GM18867 (cell line): ENCODE measurements at regions not wholly inside any gene's neighbourhood (a gene's known extent, or its start where the extent isn't known, plus 50 kb on each side); places are given as distances from the start of the nearest gene placed in this dataset.

Source experiments
- ATAC-seq: cut with Tn5 transposase; IDR thresholded peaks from one replicate; pipeline ENCODE4 v1.9.1; 2021; ENCODE audit warnings: mild to moderate bottlenecking, moderate library complexity; ENCODE audit not compliant: unreplicated experiment

DNA sequence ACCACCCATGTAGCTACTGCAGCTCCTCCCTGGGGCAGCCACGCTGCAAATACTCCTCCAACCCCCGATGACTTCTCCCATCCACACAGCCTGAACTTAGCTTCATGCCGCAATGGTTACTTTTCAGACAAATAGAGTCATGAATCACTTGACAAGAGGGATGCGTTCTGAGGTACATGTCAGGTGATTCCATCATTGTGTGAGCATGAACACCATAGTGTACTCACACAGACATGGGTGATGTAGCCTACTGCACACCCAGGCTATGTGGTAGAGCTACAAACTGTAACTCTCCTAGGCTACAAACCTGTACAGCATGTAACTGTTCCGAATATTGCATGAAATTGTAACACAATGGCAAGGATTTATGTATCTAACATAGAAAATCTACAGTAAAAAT lies 298.5 kb upstream of the SLC35B3 start:
- no peak for ATAC-seq

DNA sequence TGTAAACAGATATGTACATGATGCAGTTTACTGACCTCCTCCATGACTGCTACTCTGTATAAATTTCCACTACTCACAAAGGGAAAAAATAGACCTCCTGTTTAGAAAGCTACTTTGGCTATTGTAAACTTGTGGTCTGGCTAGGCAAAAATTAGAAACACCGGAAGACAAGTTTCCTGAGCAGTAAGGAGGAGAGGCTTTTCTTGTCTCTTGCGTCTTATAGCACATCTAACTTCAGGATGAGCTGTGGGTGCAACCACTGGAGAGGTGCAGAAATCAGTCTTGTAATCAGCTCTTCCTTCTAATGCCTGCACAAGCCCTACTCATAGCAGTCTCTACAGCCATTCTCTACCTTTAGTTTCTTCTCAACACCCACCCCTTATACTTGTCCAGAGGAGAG lies 296.5 kb upstream of the SLC35B3 start:
- ATAC-seq, result no peak

DNA sequence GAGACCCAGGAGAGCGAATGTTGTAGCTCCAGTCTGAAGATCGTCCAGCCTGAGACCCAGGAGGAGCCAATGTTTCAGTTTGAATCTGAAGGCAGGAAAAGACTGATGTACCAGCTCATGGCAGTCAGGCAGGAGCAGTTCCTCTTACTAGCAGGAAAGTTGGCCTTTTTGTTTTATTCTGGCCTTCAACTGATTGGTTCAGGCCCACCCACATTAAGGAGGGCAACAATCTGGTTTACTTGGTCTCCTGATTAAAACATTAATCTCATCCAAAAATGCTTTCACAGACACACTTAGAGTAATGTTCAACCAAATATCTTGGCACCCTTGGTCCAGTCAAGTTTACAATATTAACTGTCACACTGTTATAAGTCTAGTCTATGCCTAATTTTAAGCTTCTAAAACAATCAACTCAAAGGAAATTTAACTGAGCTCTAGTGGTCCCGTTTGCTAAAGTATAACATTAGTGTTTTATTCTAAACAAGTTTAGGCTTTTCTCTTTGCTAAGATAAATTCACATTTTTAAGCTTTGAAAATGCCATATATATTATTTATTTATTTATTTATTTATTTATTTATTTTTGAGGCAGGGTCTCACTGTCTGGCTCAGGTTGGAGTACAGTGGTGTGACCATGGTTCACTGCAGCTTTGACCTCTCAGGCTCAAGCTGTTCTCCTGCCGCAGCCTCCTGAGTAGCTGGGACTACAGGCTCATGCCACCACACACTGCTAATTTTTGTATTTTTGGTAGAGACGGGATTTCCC lies 275.5 kb upstream of the SLC35B3 start:
- ATAC-seq, result no peak

DNA sequence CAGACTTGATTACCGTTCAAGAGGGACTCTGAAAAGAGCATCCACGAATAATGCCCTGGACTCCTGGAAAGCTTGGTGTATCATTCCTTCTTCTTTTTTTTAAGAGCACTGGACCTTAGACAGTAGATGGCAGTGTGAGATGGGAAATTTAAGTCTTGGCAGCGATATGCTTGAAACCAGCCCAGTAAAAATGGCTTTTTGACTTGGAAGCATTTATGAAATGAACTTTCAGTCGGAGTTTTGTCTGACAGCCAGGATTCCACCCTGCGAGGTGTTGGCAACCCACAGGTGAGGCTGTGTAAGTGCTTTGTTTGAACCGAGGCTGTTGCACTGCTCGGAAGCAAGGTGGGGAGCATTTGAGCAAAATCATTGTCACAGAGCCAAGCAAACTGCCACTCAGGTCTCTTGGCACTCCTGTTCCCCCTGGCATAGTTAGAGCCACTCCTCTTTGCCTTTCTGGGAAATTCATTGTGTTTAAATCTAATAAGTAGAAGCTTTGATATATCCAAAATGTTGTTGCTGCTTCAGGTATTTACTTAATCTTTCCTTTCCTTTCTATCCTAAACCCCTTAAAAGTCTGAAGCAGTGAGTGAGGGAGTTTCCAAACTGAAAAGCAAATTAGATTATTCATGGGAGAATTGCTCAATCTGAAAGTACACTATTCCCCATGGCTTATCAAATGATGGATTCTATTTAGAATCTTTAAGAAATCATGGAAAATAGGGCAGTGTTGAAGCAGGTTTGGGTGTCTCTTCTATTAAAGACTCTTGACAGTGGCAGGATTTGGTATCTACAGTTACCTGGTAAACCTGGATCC lies 272.8 kb upstream of the SLC35B3 start:
- ATAC-seq, result no peak

DNA sequence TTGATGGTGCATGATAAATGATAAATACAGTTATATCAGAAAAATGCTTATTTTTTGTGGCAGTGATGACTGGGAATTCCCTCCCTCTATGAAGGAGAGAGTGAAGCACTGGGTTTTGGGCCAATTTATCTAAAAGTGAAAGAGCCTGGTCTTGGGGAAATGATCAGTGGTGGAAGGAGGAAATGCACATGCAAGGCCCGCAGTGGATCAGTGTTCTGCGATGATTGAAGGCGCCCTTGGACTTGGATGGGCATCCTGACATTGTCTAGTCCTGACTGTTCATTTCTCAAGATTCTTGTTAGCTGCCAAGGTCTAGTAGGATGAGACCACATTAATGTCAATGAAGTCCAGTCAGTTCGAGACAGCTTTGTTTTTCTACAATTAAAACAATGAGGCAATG lies 272.0 kb upstream of the SLC35B3 start:
- ATAC-seq, result no peak

DNA sequence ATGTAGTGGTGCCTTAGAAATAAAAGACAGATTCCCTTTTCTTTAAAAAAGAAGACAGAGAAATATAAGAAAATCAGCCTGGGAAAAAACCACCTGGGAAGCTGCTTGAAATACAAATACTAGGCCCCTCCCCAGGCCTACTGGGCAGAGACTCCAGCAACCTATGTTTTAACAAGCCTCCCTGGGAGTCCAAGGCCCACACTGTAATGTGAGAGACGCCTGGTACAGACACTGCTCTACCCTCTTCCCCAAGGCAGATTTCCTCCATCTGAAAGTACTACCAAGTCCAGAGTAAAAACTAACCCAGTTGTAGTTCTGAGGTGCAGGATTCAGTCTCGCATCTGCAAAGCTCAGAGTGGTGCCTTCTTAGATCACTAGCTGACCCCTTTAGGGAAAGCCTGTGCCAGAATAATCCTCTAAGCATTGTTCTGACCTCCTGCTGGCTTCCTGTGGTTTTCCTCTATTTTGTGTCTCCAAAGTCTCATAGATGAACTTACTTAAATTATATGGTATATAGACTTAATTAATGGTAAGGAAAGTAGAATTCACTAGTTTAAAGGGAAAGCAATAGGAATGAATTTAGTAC lies 270.2 kb upstream of the SLC35B3 start:
- ATAC-seq, result no peak

DNA sequence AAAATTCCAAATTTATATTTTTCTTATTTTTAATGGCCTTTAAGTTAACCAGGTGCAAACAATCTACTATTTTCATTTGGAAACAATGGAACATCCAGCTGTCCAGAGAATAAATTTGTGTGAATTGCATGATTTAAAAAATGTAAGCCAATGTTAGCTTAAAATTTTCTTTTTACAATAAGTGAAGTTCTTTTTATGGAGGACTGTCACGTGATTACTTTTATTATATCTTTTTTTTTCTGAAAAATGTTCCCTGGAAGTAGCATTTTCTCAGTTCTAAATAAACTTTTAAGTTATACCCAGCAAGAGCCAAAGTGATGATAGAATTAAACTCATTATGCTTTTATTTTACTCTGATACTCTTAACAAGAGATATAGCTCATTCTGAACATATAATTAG lies 267.7 kb upstream of the SLC35B3 start:
- no peak for ATAC-seq

DNA sequence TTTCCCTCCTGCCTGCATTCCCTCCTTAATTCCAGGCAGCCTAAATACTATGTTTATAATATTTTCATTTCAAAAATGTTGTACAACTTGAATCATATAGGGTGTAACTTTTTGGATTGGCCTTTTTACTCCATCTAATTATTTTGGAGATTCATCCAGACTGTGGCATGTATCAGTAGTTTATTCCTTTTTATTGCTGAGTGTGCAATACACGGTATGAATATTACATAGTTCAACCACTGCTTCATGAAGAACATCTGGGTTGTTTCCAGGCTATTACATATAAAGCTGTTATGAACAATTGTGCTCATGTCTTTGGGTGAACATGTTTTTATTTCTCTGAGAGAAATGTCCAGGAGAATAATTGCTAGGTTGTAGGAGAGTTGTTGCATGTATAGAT lies 253.5 kb upstream of the SLC35B3 start:
- no peak for ATAC-seq

DNA sequence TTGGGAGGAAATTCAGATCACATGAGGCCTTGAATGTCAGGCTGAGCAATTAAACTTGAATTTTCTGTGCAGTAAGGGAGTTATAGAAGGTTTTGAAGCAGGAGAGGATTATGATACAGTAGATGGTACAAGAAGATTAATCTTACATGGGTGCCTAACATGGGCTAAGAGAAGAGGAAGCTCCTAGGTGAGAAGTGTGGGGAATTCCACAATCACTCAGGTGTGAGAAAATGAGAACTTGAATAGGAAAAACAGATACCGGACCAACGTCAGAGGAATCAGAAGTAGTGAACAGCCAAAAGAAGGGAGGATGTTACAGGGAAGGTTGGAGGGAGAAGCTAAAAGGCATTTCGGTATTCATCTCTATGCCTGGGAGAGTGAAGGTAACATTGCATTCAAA lies 250.7 kb upstream of the SLC35B3 start:
- ATAC-seq, result no peak

DNA sequence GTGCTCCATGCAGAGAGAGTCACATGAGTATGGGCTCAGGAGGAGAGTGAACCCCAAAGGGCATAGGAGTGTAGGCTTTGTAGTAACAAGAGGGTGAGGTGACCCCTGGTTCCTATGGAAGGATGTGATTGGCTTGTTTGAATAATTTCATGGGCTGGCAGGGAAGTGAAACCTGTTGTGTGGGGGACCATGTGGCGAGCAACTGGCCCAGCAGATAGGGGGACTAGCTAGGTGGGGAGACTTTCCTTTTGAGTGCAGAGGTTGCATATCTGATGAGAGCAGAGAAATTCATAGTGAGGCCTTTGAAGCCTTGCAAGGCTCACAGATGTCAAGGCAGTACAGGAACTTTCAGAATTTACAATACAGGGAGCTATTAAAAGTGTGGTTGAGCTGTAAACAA lies 247.9 kb upstream of the SLC35B3 start:
- no peak for ATAC-seq

DNA sequence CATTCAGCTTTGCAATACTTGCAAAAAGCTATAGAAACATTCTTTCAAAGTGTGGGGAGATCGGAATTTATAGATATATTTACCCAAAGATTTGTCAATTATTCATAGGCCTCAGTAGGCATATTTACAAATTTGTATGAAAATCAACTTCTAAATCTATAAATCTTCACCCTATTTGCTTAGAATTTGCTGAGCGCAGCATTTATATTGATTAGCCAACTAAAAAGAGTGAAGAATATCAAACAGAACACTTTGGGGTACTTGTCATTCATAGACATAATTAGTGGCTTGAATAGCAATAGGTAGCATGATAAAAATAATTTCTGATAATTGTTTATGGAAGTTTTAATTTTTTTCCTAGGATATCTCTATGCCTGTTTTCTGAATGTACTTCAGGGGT lies 244.5 kb upstream of the SLC35B3 start:
- no peak for ATAC-seq

DNA sequence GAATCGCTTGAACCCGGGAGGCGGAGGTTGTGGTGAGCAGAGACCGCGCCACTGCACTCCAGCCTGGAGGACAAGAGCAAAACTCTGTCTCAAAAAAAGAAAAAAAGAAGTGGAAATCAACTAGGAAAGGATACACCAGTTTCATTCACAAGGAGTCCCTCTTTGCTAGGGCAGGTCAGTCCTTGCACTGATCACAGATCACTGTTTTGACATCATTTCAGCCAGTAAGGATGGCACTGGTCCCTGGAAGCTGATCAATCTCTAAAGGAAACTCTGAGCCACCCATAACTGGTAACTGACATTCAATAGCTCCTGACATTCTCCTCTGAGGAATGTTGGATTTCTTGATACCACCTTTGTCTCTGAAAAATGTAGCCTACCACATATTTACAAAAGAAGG lies 243.1 kb upstream of the SLC35B3 start:
- ATAC-seq, result no peak

DNA sequence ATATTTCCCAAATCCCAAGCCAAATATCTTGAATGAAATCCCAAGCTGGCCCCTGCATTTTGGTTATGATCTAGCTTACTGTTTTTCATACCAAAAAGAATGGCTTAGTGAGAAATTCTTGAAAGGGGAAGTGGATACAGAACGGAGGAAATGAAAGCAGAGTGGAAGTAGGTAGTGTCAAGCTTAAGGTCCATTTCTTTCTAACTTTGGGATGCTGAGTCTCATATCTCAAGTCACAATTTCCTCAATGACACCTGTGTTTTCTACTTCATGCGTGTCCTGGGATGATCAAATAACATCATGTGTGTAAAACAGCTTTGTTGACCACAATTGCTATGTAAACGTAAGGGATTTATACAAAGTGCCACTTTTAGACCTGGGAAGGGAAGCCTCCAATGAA lies 238.8 kb upstream of the SLC35B3 start:
- no peak for ATAC-seq

DNA sequence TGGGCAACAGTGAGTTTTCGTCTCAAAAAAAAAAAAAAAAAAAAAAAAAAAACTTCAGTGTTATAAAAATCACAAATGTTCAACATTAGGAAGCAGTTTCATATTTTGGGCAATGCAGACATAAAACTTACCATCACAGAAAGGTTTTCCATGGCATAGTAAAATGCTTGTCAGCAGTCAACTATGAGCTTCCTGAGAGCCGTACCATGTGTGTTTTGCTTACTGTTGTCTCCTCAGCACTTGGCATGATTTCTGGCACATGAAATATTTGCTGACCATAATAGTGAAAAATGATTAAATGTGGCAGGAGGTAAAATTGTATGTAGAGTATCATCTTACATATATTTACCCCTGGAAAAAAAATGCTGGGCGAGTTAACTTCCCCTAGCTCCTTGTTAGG lies 237.5 kb upstream of the SLC35B3 start:
- no peak for ATAC-seq

DNA sequence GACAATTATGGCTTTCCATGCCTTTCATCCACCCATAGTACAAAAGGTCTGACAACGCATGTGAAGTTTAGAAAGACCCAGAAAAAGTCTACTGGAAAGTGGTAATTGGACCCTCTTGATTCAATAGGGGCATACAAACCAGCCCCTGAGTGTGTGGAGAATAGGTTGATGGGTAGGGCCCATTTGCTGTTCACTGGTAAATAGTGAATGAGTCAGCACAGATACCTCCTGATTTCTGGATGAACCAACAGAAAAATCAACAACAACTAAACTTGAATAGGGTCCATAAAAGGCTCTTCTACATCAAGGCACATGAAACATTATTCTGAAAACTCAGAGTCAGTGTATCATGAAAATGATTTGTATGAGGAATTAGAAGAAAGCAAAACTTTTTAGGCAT lies 235.4 kb upstream of the SLC35B3 start:
- no peak for ATAC-seq

DNA sequence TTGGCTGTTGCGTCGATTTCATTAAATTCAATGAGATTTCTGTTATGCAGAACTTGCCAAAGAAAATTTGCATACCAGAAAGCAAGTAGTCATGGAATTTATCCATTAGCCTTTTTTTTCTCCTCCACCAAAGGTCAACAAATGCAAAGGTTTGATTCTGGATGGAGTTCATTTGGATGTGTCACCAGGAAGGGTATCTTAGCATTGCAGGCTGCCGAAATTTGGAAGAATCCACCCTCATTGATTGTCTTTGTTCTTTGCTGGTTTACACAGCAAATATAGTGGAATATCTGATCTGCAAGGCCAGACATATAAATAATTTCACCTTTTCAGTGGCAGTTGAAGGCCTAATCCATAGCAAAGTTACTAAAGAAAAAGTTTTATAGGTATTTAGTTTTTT lies 229.4 kb upstream of the SLC35B3 start:
- no peak for ATAC-seq

DNA sequence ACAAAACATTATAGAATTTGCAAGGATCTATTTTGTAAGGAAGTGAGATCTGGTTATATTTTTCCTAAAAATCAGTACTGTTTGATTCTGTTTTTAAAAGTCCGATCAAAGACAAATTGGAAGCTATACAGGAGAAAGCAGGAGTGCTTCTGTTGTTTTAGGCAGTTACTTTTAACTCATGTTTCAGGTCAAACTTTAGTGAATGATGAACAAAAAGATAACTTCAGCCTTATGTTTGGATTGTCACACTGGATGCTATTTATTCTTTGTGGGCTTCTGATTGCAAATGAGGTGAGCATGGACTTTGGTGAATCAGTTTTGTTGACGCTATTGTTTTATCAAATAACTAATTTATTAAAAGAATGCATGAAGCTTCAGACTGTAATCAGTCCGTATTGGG lies 228.7 kb upstream of the SLC35B3 start:
- no peak for ATAC-seq

DNA sequence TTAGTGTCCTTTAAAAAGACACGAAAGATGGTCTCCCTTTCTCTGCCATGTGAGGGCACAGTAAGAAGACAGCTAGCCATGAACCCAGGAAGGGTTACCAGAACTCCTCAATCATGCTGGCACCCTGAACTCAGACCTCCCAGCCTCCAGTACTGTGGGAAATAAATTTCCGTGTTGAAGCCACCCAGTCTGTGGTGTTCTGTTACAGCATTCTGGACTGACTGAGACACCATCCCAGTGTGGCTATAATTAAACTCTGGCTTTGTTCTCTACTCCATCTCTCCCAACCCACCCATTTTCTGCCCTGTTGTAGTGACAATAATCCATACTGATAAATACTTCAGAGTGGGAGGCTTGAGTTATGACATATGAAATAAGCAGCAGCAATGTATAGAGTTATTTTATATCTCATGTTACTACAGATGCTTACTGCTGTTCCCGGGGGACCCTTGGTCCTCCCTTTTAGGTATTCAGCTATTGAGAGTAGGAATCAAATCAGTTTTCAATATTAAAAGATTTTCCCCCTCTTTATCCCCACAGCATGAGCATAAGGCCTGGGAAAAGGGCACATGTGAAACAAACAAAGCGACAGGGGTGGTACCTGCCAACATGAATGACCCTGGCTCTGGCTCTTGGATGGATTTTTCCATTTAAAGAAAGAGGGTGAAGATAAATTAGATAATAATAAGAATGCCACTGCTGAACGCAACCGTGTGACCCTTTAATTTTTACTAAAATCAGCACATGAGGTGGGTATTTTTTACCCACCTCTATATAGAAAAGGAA lies 224.3 kb upstream of the SLC35B3 start:
- no peak for ATAC-seq

DNA sequence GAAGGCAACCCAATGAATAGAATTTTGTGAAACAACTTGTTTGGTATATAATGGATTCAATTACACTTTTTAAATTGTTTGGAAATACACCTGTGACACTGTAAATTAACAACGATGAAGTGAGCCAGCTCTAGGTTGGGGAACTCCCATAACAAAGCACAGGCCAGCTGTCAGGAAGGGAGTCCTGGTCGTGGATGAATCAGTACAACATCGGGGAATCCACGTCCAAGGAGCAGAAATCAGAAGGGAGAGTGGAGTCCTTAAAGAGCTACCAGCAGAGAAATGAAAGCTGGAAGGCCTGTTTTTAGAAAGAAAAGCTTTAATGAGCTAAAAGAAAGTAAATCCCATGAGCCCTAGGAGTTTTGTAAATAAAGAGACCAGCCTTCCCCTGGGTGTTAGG lies 223.1 kb upstream of the SLC35B3 start:
- ATAC-seq, result no peak

DNA sequence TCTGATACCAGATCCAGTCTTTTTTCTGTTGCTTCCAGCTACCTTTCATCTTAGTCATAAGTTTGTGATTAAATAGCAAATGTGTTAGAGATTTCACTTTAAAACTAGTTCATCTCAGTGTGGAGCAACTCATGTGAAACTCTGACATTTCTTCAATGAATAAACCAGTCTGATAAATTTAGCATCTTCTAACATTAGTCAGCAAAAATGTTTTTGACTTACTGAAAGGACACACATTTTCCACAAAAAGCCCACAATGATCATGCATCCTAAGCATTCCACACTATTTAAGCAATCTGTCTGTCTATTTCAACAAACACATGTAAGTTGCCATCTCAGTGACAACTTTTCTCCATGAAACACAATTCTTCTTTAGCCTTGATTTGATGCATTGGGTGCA lies 222.2 kb upstream of the SLC35B3 start:
- ATAC-seq, result no peak

DNA sequence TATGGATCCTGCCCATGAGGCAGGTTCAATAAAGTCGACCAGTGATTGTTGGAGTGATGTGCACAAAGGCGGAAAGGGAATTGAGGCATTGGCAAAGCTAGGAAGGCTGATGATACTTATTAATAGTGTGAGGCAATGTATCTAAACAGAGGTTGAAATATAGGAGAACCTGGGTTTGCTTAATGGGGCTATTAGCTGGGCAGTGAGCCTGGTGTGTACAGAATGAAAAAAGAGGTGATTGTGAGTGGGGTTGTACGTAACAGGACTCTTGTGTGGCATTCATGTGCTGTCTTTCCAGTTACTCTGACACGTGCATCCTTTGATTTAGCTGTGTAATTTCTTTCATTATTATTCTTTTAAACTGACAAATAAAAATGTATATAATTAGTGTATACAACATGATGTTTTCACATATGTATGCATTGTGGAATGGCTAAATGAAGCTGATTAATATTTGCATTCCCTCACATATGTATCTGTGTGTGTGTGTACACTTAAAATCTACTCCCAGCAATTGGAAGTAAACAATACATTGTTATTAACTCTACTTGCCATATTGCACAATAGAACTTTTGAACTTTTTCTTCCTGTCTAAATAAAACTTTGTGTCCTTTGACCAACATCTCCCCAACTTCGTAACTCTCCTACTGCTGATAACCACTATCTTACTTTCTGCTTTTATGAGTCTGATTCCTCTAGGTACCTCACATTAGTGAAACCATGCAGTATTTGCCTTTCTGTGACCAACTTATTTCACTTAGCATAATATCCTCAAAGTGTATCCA lies 220.5 kb upstream of the SLC35B3 start:
- no peak for ATAC-seq
